ENCODE measurements at regions not wholly inside any gene's neighbourhood (a gene's known extent, or its start where the extent isn't known, plus 50 kb on each side); places are given as distances from the start of the nearest gene placed in this dataset.
A peak's percentile ranks its signal among the peaks of the same experiment; 100 is the strongest.

GRCh38 chr9:99365233-99365980, 143.3 kb downstream of the SEC61B start:
- peak; percentile 80 for DNase-seq (ENCODE audit: low read depth, low spot score)

- no peak for DNase-seq (ENCODE audit: low read depth, low spot score)
These were observed 144.1 kb downstream of the SEC61B start for GRCh38 chr9:99366183-99366582.

- DNase-seq (ENCODE audit: low read depth, low spot score), result no peak
These were observed 144.5 kb downstream of the SEC61B start for GRCh38 chr9:99366621-99367020.

- peak; percentile 77 for DNase-seq (ENCODE audit: low read depth, low spot score)
These were observed 146.6 kb downstream of the SEC61B start for GRCh38 chr9:99368341-99369326.

GRCh38 chr9:99369327-99369722, 147.2 kb downstream of the SEC61B start:
- DNase-seq (ENCODE audit: low read depth, low spot score), result no peak

- DNase-seq (ENCODE audit: low read depth, low spot score), result no peak
These were observed 148.3 kb downstream of the SEC61B start for GRCh38 chr9:99370376-99370775.

- no peak for DNase-seq (ENCODE audit: low read depth, low spot score)
These were observed 149.3 kb downstream of the SEC61B start for GRCh38 chr9:99371376-99371775.

- DNase-seq (ENCODE audit: low read depth, low spot score), result peak; percentile 29
These were observed 151.8 kb downstream of the SEC61B start for GRCh38 chr9:99373912-99374311.

GRCh38 chr9:99374793-99375192, 152.7 kb downstream of the SEC61B start:
- no peak for DNase-seq (ENCODE audit: low read depth, low spot score)

GRCh38 chr9:99375481-99375880, 153.4 kb downstream of the SEC61B start:
- DNase-seq (ENCODE audit: low read depth, low spot score), result peak; percentile 24

- DNase-seq (ENCODE audit: low read depth, low spot score), result peak; percentile 77
These were observed 156.0 kb downstream of the SEC61B start for GRCh38 chr9:99377790-99378775.

- DNase-seq (ENCODE audit: low read depth, low spot score), result no peak
These were observed 161.5 kb downstream of the SEC61B start for GRCh38 chr9:99383536-99383935.

GRCh38 chr9:99385215-99385614, 163.1 kb downstream of the SEC61B start:
- DNase-seq (ENCODE audit: low read depth, low spot score), result no peak

GRCh38 chr9:99385814-99386279, 163.8 kb downstream of the SEC61B start:
- peak; percentile 33 for DNase-seq (ENCODE audit: low read depth, low spot score)

GRCh38 chr9:99387431-99387830, 165.3 kb downstream of the SEC61B start:
- DNase-seq (ENCODE audit: low read depth, low spot score), result no peak

- peak; percentile 34 for DNase-seq (ENCODE audit: low read depth, low spot score)
These were observed 167.3 kb downstream of the SEC61B start for GRCh38 chr9:99389087-99390033.

GRCh38 chr9:99391937-99392594, 170.0 kb downstream of the SEC61B start:
- no peak for DNase-seq (ENCODE audit: low read depth, low spot score)

- no peak for DNase-seq (ENCODE audit: low read depth, low spot score)
These were observed 170.9 kb downstream of the SEC61B start for GRCh38 chr9:99392986-99393385.

- DNase-seq (ENCODE audit: low read depth, low spot score), result no peak
These were observed 171.9 kb downstream of the SEC61B start for GRCh38 chr9:99393993-99394392.

GRCh38 chr9:99398241-99398640, 176.2 kb downstream of the SEC61B start:
- DNase-seq (ENCODE audit: low read depth, low spot score), result no peak

All from astrocyte of the hippocampus (primary cell).